T-helper 17 cell (primary cell): ENCODE measurements at regions not wholly inside any gene's neighbourhood (a gene's known extent, or its start where the extent isn't known, plus 50 kb on each side); places are given as distances from the start of the nearest gene placed in this dataset.

Experiments
- ATAC-seq: fragments of 150-1000 bp; cut with Tn5 transposase; 2 replicates; pipeline ENCODE4 v1.10.0; 2021; ENCODE audit warnings: mild to moderate bottlenecking, moderate library complexity
- DNase-seq, 3 donors: peaks; one replicate each; pipeline versions ENCODE4 v3.0.0 to v3.0.0-alpha.2; 2020 to 2021
- H3K9me3 ChIP-seq: one replicate; pipeline ENCODE4 v1.7.0; 2013; ENCODE audit warnings: low read length, mild to moderate bottlenecking; ENCODE audit not compliant: control insufficient read depth, poor library complexity, severe bottlenecking
- H3K27ac Mint-ChIP-seq: one replicate; pipeline ENCODE4 v1.8.0; 2022; ENCODE audit warnings: mild to moderate bottlenecking, moderate library complexity, mixed read lengths
- H3K27me3 Mint-ChIP-seq: one replicate; pipeline ENCODE4 v1.8.0; 2022; ENCODE audit warnings: mixed read lengths
- H3K36me3 Mint-ChIP-seq: one replicate; pipeline ENCODE4 v1.8.0; 2022; ENCODE audit warnings: low read depth, mixed read lengths
- H3K4me1 Mint-ChIP-seq: one replicate; pipeline ENCODE4 v1.8.0; 2022; ENCODE audit warnings: mild to moderate bottlenecking, mixed read lengths
- H3K4me3 Mint-ChIP-seq: one replicate; pipeline ENCODE4 v1.8.0; 2022; ENCODE audit warnings: mild to moderate bottlenecking, moderate library complexity, mixed read lengths

DNA sequence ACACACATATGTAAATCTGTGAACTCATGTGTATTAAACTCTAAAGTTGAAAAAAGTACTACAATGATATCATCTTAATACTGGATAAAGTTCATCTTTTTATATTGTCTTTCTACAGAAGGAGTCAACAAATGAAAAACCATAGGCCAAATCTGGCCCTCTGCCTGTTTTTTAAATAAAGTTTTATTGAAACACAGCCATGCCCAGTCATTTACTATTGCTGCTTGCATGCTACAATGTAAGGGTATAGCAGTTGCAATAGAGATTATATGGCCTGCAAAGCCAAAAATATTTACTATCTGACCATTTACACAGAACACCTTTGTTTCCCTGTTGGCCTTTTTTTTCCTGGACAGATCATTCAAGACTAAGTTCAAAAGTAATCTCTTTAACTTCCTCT, 374.6 kb upstream of the ARID1B start:
- no peaks in the 10 kb centered on the region for H3K9me3 ChIP-seq
- H3K27ac Mint-ChIP-seq: no peak overlapping the region
- peaks cover 22% of the 10 kb centered on the region for H3K4me1 Mint-ChIP-seq
- H3K27me3 Mint-ChIP-seq: peaks cover 6% of the 10 kb centered on the region
- H3K4me3 Mint-ChIP-seq: no peak overlapping the region
- no peak for ATAC-seq
- peaks cover 2% of the 10 kb centered on the region for H3K36me3 Mint-ChIP-seq
- DNase-seq: no peak

DNA sequence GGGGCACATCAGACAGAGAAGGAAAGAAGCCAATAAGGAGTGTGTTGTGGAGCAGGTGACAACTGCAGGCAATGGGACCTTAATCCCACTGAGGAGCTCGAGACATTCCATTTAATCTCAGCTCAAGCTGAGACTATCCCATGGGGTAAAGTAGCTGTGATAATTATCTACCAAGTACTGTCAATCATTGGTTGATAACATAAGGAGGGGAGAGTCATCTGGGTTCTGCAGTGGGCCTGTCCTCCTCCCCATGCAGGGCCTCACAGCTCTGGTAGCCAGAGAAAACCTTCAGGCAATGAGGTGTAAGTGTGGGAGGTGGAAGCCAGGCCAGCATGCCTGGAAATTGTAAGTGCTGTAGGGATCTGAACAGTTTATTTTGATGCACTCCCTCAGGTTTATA, 375.0 kb upstream of the ARID1B start:
- Mint-ChIP-seq H3K4me3 (no peak overlapping the region), H3K36me3 (peaks cover 2% of the 10 kb centered on the region), H3K27me3 (peaks cover 6% of the 10 kb centered on the region), H3K4me1 (peaks cover 26% of the 10 kb centered on the region), H3K27ac (no peak overlapping the region)
- no peaks in the 10 kb centered on the region for H3K9me3 ChIP-seq
- DNase-seq (no peak), ATAC-seq (no peak)

DNA sequence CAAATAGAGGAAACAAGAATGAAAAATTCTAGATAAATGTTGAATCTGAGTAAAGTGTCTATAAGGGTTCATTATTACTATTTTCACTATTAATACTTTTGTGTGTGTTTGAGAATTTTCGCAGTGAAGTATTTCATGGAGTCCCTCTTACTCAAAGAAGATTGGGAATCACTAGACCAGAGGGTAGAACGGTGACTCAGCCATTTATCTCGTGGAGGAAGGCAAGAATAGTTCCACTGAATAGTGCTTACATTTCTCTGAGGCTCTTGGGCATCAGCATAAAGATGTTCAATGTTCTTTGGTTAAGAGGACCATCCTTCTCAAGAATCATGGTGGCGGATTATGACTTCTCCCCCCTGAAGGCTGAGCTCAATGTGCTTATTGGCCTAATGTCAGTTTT, 376.7 kb upstream of the ARID1B start:
- DNase-seq: no peak
- peak overlapping the region; percentile 96 for H3K27ac Mint-ChIP-seq
- peaks cover 32% of the 10 kb centered on the region for H3K4me1 Mint-ChIP-seq
- H3K36me3 Mint-ChIP-seq: peaks cover 2% of the 10 kb centered on the region
- ATAC-seq: no peak
- H3K27me3 Mint-ChIP-seq: no peaks in the 10 kb centered on the region
- H3K9me3 ChIP-seq: no peaks in the 10 kb centered on the region
- H3K4me3 Mint-ChIP-seq: no peak overlapping the region

DNA sequence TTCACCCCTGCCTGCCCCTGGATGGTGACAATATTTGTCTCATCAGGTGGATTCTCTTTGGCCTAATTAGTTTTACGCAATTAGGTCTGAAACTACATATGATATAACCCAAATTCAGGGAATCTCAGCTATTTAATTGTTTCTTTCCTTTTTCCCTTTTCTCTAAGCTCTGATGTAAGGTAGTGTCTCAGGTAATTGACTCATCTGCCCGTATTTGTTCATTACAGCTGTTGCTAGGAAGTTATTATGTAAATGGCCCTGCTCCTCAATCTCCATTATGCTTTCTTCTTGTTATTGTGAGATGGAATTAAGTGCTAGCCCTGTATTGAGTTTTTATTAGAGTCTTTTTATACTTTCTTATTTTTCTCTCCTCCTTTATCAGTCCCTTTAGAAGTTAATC, 378.2 kb upstream of the ARID1B start:
- H3K4me3 Mint-ChIP-seq: peak overlapping the region; percentile 55

DNA sequence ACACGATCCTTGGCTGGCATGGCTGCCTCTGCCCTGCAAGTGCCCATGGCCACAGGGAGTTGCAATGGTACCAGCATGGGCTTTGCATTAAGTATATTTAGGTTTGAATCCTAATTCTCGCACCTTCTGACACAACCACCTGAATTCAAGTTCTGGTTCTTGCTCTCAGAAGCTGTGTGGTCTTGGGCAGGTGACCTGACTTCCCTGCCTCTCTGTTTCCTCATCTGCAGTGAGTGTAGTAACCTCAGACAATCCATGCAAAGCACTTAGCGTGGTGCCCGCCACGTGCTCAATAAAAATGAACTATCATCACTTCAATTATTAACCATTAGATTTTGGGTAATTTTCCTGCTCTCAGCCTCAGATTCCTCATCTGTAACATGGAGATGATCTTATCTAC, 378.8 kb upstream of the ARID1B start:
- no peak for DNase-seq
- H3K9me3 ChIP-seq: no peaks in the 10 kb centered on the region
- peaks cover 2% of the 10 kb centered on the region for H3K36me3 Mint-ChIP-seq
- no peak for ATAC-seq
- H3K27ac Mint-ChIP-seq: peak overlapping the region; percentile 96
- peaks cover 44% of the 10 kb centered on the region for H3K4me1 Mint-ChIP-seq
- peak overlapping the region; percentile 90 for H3K4me3 Mint-ChIP-seq
- no peaks in the 10 kb centered on the region for H3K27me3 Mint-ChIP-seq

More for the DNA sequence above, 378.2 kb upstream of the ARID1B start:
- peaks cover 39% of the 10 kb centered on the region for H3K4me1 Mint-ChIP-seq
- H3K27me3 Mint-ChIP-seq: no peaks in the 10 kb centered on the region
- H3K27ac Mint-ChIP-seq: peak overlapping the region; percentile 96
- DNase-seq: no peak
- H3K36me3 Mint-ChIP-seq: peaks cover 2% of the 10 kb centered on the region
- ATAC-seq: no peak
- no peaks in the 10 kb centered on the region for H3K9me3 ChIP-seq

DNA sequence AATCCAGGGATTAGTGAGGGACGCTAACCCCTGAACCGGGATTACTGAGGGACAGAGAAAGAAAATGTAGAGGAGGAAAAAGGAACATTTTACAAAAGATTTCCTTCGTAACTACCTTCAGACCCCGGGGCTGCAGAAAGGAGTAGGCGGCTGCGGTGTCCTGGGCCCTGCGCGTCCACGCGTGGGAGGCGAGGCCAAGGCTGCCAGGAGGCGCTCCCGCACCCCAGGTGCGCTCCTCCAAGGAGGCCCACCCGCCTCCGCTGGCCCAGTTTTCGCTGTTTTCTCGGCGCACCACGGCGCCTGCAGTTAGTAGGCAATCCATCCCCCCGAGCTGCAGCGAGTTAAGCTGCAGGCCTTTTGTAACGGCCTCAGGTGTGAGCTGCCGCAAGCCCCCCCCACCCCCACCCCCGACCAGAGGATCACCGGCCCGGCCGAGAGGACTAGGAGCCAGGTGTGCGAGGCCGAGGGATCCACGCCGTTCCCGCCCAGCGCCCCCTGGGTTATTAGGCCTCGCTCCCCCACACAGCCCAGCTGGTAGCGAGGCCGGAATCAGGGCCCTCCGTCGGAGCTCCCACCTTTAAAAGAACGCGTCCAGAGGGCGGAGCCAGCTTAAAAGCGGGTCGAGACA, 380.3 kb upstream of the ARID1B start:
- ATAC-seq (peak; percentile 44), DNase-seq (peak; percentile 22 to 38 (median 32))
- H3K4me1 Mint-ChIP-seq: peaks cover 58% of the 10 kb centered on the region
- no peaks in the 10 kb centered on the region for H3K27me3 Mint-ChIP-seq
- H3K36me3 Mint-ChIP-seq: peaks cover 8% of the 10 kb centered on the region
- peak overlapping the region; percentile 96 for H3K27ac Mint-ChIP-seq
- H3K4me3 Mint-ChIP-seq: peak overlapping the region; percentile 90
- no peaks in the 10 kb centered on the region for H3K9me3 ChIP-seq

DNA sequence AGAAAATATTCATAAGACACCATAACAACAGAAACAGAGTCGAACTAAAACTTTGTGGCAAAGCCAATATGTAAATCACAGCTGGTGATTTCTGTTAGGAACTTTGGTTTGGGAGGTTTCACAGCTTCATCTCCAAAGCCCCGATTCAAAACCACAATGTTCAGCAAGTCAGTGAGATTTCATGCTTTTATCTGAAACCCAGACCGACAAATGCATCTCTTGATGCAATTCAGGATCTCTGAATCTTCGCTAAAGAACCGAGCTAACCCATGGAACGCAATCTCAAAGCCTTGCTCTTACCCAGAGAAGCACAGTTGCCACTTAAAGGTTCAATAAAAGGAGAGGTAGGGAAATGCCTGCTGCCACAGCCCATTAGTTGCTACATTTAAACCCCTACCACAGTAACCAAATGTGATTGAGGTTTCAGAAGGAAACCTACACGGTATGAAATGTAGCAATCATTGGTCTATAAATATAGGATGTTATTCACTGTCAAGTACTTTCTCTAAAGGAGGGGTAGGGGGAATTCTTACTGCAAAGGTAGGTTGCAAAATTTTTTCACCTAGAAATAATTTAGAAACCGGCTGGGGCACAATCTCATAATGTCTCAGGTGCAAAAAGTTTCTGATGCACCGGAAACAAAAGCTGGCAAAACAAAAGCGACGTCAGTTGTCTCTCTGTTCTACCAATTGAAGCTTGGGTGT, 381.0 kb upstream of the ARID1B start:
- no peaks in the 10 kb centered on the region for H3K9me3 ChIP-seq
- ATAC-seq: peak; percentile 78
- Mint-ChIP-seq H3K4me1 (peaks cover 61% of the 10 kb centered on the region), H3K27me3 (no peaks in the 10 kb centered on the region), H3K27ac (peak overlapping the region; percentile 96), H3K4me3 (peak overlapping the region; percentile 90), H3K36me3 (peaks cover 8% of the 10 kb centered on the region)
- DNase-seq: peak in 1 of 3 donors; percentile 23

DNA sequence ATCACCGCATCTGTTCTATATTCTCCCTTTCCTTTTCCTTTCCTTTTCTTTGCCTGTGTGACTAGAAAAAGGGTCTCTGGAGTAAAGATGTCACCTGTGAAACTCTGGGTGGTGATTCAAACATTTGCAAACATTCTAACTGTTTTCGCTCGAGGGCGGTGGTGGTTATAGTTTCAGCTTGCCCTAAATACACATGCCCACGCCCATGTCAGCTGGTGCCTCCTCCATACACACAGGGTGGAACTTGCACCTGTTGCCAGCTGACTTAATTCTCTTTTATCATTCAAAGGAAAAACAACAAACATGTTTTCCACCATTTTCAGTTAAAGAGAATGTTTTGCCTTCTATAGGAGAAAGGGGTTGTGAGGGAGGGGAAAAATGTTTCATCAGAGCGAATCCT, 381.9 kb upstream of the ARID1B start:
- peaks cover 67% of the 10 kb centered on the region for H3K4me1 Mint-ChIP-seq
- H3K9me3 ChIP-seq: no peaks in the 10 kb centered on the region
- H3K4me3 Mint-ChIP-seq: peak overlapping the region; percentile 90
- peaks cover 10% of the 10 kb centered on the region for H3K36me3 Mint-ChIP-seq
- H3K27me3 Mint-ChIP-seq: no peaks in the 10 kb centered on the region
- peak overlapping the region; percentile 96 for H3K27ac Mint-ChIP-seq
- DNase-seq (peak in 2 of 3 donors; percentile 26 to 50), ATAC-seq (peak; percentile 61)

DNA sequence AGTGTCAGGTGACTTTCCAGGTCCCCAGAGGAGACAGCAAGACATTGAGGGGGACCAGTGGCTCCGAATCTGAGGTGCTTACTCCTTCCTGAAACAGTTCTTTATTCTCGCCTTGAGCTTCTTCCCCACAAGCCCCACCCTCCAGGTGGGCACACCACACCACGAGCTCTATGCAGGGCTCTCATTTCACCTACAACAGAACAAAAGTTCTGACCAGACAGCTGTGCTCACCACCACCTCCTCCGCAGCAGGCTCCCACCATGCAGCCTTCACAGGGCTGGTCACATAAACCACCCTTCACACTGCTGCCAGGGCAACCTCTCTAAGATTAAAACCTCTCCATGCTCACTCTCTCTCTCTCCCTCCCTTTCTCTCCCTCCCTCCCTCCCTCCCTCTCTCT, 384.5 kb upstream of the ARID1B start:
- DNase-seq (no peak), ATAC-seq (no peak)

DNA sequence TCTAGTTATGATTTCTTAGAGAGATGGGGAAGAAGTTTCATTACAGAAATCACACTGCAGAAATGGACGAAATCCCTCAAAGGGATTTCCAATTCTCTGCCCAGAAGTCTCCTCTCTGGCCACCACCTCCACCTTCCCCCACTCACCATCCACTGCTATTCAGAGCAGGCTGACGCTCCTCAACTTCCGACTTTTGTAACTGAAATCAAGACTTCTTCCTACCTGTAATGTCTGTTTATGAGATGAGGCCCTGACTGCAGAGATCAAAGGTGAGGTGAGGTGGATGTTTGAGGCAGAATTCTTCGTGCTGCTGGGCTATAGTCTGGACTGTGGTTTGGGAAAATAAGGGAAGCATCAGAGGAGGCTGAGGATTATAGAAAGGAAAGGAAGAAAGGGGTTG, 385.2 kb upstream of the ARID1B start:
- peaks cover 53% of the 10 kb centered on the region for H3K4me1 Mint-ChIP-seq

More for the DNA sequence above, 384.5 kb upstream of the ARID1B start:
- no peaks in the 10 kb centered on the region for H3K9me3 ChIP-seq
- Mint-ChIP-seq H3K4me3 (peak overlapping the region; percentile 83), H3K27me3 (no peaks in the 10 kb centered on the region), H3K36me3 (peaks cover 10% of the 10 kb centered on the region), H3K27ac (peak overlapping the region; percentile 96), H3K4me1 (peaks cover 59% of the 10 kb centered on the region)

DNA sequence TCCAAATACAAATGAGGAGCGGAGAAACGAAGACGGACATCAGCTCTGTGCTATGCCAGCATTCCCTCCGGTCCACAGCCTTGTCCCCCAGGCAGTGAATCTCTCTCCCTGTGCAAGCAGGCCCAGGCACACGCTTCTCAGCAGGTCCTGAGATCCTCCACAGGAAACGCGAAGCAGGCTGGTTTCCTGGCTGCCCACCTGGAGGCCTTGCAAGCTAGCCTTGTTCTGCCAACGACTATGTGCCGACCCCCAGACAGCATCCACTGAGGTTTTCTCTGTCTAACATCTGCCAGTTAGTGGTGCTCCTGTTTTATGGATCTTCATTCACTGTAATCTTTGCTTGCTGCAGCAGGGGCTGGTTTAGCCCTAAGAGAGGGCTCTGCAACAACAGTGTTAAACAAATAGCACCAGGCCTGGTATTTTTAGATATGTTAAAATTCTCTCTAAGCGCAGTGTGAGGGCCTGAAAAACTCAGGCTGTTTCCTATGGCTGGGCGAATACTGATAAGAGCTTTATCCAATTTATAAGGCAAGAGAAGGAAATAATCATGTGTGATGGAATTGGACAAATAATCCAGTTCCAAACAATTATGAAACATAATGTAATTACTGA, 386.0 kb upstream of the ARID1B start:
- Mint-ChIP-seq H3K4me3 (peak overlapping the region; percentile 25), H3K36me3 (peaks cover 11% of the 10 kb centered on the region), H3K27me3 (no peaks in the 10 kb centered on the region), H3K27ac (peak overlapping the region; percentile 96), H3K4me1 (peaks cover 47% of the 10 kb centered on the region)
- DNase-seq (no peak), ATAC-seq (no peak)
- no peaks in the 10 kb centered on the region for H3K9me3 ChIP-seq

More for the DNA sequence above, 385.2 kb upstream of the ARID1B start:
- Mint-ChIP-seq H3K36me3 (peaks cover 10% of the 10 kb centered on the region), H3K27me3 (no peaks in the 10 kb centered on the region), H3K4me3 (peak overlapping the region; percentile 83), H3K27ac (peak overlapping the region; percentile 96)
- no peaks in the 10 kb centered on the region for H3K9me3 ChIP-seq
- no peak for ATAC-seq
- no peak for DNase-seq

DNA sequence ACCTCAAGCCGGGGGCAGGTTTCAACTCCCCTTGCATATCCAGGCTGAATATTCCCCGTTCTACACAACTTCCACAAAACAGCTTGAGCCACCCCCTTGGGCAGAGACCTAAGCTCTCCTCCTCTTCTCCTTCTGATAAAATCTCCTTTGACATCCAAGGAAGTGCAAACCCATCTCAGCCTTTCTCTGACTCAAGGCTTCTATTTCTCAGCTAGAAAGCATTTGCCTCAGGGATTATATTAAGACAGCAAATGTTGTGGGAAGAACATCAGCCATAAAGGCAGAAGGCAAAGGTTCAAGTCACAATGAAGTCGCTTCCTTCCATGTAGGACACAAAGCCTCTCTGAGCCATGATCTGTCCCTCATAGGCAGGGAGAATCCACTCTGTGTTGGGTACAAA, 386.6 kb upstream of the ARID1B start:
- no peak for ATAC-seq
- Mint-ChIP-seq H3K36me3 (peaks cover 13% of the 10 kb centered on the region), H3K4me3 (no peak overlapping the region), H3K4me1 (peaks cover 46% of the 10 kb centered on the region), H3K27ac (peak overlapping the region; percentile 96), H3K27me3 (no peaks in the 10 kb centered on the region)
- no peak for DNase-seq
- H3K9me3 ChIP-seq: no peaks in the 10 kb centered on the region

DNA sequence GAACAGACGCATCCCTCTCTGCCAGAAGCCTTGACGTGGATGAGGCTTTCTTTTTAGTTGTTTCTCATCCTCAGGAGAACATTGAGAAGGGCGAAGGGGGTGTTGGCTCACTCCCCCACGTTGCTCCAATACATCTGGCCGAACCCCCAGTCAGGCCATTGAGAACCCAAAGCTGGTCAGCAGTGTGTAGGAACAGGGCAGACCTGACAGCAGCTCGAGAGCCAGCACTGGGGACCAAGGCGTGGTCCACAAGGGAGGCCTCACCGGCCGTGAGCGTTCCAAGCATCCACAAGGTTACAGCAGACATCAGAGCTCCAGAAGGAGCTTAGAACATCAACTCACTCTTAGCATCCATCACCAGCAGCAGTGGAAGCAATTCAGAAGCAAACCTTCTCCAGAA, 387.9 kb upstream of the ARID1B start:
- Mint-ChIP-seq H3K4me3 (no peak overlapping the region), H3K4me1 (peaks cover 42% of the 10 kb centered on the region), H3K27ac (no peak overlapping the region), H3K36me3 (peaks cover 14% of the 10 kb centered on the region), H3K27me3 (no peaks in the 10 kb centered on the region)
- ATAC-seq (no peak), DNase-seq (no peak)
- H3K9me3 ChIP-seq: no peaks in the 10 kb centered on the region
